Caki2 (cell line): ENCODE measurements at regions not wholly inside any gene's neighbourhood (a gene's known extent, or its start where the extent isn't known, plus 50 kb on each side); places are given as distances from the start of the nearest gene placed in this dataset.

ENCODE experiments used
- DNase-seq: peaks from one replicate; pipeline ENCODE4 v3.0.0-alpha.2; 2015; ENCODE audit warnings: low read depth
- in situ Hi-C: cut with HindIII; loops from 2 replicates; pipeline ENCODE4 v1.10.0; 2016; ENCODE audit warnings: low sequenced_read_pairs, low pct_unique_long_range_greater_than_20kb, mixed read lengths

DNA sequence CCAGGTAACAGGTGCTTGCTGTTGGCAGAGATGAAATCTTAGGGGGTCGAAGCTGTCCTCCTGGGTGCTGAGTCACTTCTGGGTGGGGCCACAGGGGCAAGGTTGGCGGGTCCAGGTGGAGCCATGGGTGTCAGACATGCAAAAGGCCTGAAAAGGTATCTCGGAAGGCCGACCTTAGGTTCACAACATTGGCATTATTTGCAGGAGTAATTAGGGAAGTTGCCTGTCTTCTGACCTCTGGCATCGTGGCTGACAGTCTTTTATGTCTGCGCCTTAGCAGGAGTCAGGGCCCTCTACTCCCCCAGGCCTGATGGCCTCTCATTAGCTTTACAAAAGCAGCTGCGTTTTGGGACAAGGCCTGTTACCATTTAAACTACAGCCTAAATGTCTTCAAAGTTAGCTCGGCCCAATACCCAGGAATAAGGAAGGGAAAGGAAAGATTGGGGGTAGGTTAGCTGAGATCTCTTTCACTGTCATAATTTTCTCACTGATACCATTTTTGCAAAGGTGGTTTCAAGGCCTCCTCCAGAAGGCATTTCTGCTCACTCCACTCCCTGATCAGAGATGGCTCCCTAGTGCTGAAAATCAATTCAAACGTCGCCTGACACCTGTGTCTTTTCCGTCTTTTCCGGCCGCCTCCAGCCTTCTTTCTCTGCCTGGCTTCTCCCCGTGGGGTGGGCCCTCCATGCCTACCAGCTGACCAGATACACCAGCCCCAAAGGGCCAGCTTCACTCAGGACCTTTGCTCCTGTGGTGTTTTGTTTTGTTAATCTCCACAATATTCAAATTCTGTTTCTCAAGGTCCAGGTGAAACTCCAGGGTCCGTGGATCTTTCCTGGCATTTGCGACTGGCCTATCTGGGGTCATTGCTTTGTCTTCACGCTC, 90.8 kb downstream of the RHOB start:
- in situ Hi-C loops: no loop called here

DNA sequence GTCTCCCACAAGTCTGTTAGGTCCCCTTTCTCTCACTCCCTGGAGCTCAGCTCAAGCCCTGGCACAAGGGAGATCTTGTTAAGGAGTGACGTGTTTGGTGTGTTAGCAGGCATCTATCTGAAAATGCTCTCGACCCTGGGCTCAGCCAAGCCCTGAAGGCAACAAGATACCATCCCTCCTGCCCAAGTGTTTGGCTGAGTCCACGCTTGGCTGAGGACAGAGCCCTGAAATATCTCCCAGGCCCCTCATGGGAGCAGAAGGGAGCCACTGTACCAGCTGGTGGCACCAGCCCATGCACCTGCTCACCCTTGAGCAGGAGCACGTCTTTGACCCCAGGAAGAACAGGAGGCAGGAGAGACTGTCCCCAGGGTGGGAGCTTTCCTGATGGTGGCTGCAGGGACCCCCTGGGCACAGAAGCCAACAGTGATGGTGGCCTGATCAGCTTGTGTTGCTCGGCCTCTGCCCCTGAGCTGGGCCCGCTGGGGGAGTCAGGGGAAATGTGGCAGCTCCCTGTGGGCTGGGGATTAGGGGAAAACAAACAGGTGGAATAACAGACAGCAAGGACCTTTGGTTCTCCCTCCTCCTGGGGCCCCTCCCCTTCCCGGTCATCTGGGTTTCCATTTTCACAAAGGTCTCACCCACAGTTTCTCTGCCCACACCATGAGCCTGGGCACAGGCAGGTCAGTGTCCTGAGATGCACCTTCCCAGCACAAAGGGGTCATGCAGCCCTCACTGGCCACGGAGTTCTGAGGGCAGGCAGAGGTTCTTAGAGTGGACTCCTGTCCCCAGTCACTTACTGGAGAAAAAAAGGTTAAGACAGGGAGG, 91.6 kb downstream of the RHOB start:
- DNase-seq: no peak
- in situ Hi-C loops: no loop called here

More for the DNA sequence above, 90.8 kb downstream of the RHOB start:
- no peak for DNase-seq

DNA sequence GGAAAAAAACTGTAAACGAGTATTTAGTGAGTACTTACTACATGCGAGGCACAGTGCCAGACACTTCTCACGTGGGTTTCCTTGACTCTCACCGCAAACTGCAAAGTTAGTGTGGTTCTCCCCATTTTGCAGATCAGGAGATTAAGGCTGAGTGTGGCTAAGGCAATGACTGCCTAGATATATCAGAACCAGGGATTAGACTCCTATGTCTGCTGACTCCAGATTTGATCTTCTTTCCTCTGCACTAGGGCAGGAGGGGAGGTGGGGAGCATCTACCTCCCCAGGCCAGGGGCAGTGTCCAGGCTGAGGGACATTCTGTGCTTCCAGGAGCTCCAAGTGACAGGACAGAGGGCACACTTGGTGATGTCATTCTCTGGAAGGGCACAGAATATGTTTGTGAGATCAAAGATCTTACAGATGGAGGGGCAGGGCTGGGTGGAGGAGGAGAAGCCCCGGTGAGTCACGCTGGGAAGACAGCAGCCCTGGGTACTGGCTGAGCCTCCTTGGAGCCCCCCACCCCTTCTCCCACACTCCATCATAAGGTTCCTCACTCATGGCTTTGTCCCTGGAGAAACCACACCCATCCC, 92.4 kb downstream of the RHOB start:
- in situ Hi-C loops: no loop called here
- no peak for DNase-seq

DNA sequence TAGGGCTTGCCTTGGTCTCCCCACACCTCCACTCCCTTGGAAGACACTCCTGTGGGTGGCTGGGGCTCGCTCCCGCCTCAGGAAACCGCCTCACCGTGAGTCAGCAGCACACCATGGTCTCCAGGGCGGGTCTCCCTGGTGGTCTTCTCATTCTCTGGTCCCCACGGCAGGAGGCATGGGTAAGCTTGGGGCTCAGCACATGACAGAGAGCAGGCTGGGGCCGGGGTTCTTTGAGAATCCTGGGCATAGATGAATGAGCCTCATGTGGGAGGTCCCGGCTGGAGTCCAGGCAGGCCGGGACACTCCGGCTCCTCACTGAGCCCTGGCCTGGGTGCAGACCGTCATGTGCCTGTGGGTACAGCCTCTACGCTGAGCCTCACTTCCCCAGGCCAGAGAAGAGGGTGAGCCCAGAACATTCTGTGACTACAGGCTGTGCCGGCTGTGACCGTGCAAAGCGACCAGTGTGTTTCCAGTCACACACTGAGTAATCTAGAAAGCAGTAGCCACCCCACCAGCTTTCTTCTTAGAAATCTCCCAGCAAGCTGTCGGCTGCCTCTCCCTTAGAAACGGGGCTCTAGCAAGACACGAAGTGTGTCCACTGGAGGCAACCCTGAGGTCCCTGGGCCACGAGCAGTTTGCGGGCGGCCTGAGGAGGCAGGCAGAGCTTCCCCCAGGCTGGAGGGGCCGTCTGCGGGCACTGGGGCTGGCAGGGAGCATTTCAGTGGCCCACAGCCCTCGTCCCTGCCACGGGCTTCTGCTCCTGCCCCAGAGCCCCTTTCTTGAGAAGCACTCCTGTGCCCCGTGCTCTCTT, 93.1 kb downstream of the RHOB start:
- in situ Hi-C loops: no loop called here
- no peak for DNase-seq

DNA sequence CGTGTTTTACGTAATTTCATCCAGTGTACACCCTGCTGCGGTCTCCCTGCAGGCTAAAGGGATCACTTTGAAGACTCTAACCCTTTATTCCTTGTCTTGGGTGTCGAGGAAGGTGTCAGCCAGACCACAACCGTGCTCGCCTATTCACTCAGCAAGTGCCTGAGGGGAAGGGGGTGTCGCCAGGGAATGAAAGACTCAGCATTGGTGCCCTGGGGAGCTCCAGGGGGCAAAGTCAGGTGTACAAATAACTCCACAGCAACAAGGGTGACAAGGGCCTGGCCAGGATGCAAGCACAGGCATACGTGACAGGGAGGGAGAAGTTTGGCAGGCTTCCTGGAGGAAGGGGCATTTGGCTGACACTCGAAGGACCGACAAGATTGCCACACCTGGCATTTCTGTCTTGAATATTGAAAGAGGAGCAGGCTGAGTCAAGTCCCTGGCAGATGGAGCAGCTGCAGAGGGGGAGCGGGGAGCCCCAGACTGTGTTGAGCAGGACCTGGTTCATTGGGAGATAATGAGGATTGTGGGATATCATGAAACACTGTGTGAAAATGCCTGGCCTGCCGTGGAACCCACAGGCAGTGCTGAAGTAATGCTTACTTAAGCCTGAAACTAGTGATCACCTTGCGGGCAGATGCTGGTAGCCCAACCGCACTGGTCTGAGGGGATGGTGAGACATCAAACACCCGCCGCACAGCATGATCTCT, 93.9 kb downstream of the RHOB start:
- in situ Hi-C loops: no loop called here
- no peak for DNase-seq

DNA sequence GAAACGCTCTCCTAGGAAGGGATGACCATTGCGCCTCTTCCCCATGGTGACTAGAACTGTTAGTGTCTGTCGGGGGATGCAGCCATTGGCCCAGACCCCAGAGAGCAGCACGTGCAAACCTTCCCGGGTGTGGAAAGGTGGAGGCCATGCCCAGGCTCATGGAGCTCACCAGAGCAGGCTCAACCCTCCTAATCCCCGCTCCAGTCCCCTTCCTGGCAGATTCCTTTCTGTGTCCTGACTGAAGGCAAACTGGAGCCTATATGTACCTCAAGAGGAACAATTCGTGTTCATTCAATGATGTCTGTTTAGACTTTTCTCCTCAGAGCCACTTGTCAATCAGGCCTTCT, 94.4 kb downstream of the RHOB start:
- in situ Hi-C loops: no loop called here
- DNase-seq: no peak

DNA sequence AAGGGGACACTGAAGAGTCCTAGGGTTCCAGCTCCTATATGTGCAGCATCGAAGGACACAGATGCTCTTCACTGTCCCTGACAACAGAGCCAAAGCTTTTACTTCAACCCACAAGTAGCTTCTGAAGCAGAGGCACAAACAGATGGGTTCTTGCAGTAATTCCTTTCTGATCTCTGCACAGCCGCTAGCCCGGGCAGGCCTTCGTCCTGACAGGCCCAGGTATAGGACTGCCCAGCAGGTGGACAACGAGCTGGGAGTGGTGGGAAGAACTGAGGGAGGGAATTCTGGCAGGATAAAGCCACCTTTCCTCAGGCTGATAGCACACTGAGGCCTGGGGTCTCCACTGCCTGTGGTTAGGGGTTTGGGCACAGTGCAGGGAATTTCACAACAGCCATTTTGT, 94.8 kb downstream of the RHOB start:
- in situ Hi-C loops: no loop called here
- no peak for DNase-seq

DNA sequence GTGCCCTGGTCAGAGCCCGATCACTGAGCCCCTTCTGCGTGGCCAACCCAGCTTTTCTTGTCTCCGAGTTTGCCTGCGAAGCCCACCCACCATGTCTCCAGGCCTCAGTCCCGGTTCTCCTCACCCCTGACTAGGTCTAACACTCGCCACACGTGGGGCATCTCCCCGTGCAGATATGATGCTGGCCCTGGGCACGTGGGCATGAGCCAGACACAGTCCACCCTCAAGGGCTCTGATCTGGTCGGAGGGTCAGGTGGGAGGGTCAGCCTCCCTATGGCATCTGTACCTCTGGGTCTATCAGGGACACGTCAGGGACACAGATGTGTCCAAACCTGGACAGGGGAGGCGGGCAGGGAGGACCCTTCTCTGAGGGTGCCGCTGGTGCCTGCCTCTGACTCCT, 95.4 kb downstream of the RHOB start:
- in situ Hi-C loops: no loop called here
- no peak for DNase-seq

DNA sequence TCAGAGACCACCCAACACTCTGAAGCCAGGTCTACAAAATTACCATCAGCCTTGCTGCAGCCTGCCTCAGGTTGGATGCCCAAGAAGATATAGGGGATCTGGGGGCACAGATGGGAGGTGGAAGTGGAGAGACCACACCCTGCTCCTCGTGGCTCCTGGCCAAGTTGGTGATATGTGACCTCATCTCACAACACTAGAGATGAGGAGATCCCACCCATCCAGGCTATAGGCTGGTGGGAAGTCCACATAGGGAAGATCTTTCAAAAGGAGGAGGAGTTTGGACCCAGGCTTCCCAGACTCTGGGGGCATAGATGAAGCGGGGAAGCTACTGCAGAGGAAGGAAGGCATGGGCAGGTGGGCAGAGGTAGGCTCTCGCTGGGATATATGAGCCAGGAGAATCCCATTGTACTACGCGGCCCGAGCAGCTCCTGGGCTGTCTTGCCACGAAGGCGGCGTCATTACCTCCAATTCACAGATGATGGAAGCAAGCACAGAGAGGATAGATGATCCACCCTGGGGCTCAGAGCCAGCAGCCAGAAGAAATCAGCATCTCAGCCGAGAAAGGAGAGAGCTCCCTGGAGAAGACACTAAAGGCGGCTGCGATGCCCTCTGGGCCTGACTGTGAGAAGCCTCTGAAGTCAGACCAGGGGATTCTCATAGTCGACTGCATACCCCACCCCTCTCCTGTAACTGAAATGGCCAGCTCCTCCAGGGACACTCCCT, 96.0 kb downstream of the RHOB start:
- in situ Hi-C loops: no loop called here
- DNase-seq: no peak

DNA sequence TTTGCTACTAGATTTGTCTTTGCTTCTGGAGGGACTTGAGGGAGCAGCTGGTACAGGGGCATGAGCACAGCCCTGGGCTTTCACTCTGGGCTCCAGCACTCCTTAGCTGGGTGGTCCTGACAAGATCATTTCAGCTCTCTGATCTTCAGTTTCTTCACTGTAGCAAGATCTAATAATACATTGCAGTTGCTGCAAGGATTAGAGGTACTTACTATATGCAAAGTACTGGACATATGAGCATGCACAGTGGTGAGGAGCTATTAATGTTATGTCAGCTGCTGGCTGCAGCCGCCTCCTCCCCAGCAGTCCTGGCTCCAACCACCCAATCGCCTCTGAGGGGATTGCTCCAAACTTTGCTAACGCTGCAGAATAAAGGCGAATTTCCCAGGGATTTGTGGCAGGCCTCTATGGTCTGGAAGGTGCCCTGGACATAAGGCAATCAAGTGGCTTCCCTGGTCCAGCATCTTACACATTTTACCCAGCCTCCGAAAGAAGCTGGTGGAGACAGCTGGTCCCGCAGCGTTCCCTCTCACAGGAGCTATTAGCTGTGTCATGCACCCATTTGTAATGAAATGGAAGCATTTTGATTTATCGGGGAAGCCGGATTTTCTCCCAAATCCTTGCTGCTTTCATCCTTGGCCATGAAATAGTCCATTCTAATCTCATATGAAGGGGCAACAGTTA, 96.7 kb downstream of the RHOB start:
- in situ Hi-C loops: no loop called here
- no peak for DNase-seq

DNA sequence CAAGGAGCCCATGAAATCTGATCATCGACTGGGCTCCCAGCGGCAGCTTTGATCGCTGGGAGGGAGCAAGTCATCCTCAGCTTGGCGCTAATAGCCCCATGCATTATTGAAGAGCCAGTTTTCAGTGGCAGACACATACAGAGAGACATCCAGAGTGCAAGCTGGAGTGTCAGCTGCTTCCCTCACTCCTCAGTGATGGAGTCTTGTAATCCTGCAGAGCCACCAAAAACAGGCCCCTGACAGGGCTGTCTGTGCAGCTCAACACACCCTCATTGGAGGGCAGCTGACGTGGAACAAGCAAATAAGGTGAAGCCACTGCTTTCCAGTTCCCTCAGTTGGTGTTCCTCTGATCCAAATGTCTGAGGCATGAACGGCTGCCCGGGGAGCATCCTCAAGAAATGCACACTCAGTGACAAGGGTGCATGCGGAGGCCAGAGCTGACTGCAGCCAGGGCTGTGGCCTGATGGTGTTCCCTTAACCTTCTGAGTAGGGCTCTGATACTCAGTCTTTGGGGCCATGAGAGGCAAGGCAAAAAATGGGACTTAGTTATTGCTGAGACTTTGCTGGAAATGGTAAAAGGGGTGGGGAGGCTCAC, 97.4 kb downstream of the RHOB start:
- DNase-seq: no peak
- in situ Hi-C loops: no loop called here

DNA sequence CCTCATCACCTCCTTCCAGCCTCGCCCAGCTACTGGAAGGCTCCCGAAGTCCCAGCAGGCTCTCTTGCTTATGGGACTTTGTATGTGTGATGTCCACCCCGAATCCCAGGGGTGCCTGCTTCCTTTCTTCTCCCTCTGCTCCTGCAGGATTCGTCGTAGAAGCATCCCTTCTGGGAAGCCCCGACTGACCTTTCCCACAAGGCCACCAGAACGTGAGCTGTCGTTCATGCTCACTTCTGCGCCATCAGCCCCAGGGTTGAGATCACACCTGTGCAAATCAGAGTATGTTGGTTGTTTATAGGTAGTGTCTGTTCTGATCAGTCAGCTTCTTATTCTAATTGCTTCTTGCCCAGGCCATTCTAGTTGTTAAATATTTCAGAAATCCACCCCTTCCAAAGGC, 101.8 kb downstream of the HS1BP3 start:
- DNase-seq: no peak
- in situ Hi-C loops: no loop called here

DNA sequence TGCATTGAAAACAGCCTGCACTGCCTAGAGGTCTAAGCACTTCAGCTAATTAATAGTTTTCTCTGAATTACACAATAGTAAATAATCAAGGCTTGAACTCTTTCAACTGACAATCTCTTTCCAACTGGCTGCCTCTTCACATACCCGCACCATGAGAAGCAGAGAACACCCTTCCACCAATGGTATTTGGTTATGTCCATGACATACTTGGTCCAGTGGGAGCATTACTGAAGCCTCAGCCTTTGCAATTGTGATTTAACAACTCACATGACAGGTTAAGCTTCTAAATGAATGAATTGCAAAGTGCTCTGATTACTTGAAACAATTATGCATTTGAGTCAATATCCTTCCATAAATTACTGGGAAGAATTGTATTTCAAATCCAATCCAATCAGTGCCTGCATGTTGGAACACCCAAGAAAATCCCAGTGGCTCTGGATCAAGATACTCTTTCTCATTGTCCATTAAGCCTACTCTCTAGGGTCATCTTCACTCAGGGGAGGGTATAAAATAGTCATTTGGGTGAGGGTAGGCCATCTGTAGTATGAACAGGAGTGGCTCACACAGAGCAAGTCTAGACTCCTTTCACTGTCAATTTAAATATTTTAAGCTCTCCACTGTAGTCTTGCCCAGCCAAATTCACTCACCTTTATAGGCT, 101.1 kb downstream of the HS1BP3 start:
- in situ Hi-C loops: no loop called here
- DNase-seq: no peak

DNA sequence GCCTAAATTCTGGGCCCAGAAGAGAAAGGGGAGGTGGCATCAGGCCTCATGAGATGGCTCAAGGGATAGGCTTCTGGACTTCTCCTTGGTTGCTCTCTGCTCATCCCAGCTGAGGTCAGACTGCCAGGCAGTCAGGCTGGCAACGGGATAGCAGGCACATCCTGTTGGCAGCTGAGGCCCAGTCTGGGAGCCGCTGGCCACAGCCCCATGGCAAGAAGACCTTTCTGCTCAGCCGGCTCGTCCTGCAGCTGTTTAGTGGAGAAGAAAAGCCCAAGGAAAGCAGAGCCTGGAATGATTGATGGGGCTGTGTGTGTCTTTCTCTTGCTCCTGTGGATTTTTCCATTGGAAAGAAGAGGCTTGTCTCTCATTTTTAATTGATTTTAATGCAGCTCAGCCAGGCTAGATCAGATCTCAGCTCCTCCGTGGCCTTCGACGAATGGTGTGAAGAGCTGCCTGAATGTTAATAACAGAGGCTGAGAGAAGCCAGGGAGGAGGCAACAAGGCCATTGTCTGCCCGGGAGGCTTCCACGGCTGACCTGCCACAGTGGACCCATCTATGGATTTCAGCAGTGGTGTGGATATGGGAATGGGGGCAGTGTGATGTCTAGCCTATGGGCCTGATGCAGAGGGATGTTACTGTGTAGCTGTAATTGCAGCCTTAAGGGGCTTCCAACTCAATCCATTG, 99.5 kb downstream of the HS1BP3 start:
- in situ Hi-C loops: no loop called here
- no peak for DNase-seq

DNA sequence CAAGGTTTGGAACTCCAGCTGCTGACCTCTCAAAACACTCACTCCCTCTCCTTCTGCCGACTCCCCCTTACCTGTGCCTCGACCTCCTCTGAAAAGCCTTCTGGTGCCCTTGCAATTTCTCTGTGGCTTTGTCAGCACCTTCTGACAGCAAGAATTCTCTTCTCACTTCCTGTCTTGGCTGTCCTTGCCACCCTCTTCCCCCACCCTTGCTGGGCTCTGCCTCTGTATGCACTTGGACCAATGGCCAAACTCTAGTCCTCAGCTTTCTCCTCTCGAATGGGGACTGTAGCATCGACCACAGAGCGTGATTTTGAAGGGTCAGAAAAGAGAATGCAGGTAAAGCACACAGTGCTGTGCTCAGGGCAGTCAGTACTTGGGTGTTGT, 99.0 kb downstream of the HS1BP3 start:
- DNase-seq: no peak
- in situ Hi-C loops: no loop called here

DNA sequence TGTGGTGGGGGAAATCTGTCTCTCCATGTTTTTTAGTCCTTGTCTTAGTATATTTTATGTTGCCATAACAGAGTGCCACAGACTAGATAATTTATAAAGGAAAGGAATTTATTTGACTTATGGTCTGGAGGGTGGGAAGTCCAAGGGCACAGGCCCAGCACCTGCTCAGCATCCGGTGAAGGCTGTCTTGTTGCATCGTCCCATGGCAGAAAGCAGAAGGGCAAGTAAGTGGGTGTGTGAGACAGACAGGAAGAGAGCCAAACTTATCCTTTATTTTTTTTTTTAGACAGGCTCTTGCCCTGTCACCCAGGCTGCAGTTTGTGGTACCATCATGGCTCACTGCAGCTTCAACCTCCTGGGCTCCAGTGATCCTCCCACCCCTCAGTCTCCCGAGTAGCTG, 98.1 kb downstream of the HS1BP3 start:
- DNase-seq: no peak
- in situ Hi-C loops: no loop called here
